ENCODE measurements at regions not wholly inside any gene's neighbourhood (a gene's known extent, or its start where the extent isn't known, plus 50 kb on each side); places are given as distances from the start of the nearest gene placed in this dataset.

DNA sequence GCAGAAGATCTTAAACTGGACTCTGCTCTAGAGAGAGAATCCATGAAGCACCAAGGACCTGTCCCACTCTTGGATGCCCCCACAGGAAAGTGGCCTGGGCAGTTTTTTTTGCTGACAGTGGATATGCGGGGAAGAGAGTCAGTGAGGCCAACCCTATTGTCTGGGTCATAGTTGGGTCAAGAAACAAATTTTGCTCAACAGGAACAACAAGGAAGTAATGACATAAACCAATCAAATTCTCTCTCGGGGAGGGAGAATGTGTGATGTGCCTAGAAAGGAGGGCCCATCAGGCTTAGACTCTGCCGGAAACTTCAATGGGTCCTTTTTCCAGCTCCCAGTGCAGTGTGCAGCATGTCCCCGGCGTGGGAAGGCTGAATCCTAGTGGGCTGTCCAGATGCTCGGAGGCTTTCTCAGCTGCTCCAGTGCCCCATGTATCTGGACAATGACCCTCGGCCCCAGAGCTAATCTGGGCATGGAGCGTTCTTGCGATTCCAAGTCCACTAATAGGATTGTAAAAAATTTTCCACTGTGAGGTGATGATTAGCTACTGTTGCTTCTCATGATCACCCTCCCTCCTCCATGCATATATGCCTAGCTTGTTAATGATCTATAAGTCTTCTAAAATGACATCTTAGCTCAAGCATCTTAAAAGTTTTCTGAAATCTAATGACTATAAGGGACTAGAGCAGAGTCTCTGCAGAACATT is 101.0 kb downstream of the SNX19 start:
- TF ChIP-seq, protein P1, sequence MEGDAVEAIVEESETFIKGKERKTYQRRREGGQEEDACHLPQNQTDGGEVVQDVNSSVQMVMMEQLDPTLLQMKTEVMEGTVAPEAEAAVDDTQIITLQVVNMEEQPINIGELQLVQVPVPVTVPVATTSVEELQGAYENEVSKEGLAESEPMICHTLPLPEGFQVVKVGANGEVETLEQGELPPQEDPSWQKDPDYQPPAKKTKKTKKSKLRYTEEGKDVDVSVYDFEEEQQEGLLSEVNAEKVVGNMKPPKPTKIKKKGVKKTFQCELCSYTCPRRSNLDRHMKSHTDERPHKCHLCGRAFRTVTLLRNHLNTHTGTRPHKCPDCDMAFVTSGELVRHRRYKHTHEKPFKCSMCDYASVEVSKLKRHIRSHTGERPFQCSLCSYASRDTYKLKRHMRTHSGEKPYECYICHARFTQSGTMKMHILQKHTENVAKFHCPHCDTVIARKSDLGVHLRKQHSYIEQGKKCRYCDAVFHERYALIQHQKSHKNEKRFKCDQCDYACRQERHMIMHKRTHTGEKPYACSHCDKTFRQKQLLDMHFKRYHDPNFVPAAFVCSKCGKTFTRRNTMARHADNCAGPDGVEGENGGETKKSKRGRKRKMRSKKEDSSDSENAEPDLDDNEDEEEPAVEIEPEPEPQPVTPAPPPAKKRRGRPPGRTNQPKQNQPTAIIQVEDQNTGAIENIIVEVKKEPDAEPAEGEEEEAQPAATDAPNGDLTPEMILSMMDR (IDR thresholded peaks at IDR 0.05), result no peak
- TF ChIP-seq, protein P2, sequence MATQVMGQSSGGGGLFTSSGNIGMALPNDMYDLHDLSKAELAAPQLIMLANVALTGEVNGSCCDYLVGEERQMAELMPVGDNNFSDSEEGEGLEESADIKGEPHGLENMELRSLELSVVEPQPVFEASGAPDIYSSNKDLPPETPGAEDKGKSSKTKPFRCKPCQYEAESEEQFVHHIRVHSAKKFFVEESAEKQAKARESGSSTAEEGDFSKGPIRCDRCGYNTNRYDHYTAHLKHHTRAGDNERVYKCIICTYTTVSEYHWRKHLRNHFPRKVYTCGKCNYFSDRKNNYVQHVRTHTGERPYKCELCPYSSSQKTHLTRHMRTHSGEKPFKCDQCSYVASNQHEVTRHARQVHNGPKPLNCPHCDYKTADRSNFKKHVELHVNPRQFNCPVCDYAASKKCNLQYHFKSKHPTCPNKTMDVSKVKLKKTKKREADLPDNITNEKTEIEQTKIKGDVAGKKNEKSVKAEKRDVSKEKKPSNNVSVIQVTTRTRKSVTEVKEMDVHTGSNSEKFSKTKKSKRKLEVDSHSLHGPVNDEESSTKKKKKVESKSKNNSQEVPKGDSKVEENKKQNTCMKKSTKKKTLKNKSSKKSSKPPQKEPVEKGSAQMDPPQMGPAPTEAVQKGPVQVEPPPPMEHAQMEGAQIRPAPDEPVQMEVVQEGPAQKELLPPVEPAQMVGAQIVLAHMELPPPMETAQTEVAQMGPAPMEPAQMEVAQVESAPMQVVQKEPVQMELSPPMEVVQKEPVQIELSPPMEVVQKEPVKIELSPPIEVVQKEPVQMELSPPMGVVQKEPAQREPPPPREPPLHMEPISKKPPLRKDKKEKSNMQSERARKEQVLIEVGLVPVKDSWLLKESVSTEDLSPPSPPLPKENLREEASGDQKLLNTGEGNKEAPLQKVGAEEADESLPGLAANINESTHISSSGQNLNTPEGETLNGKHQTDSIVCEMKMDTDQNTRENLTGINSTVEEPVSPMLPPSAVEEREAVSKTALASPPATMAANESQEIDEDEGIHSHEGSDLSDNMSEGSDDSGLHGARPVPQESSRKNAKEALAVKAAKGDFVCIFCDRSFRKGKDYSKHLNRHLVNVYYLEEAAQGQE (IDR thresholded peaks at IDR 0.05; ENCODE audit: insufficient read depth in 1 of 2, low read depth in 2 of 2, low read length in 1 of 2), result no peak

Measured in Panc1 (cell line).